ENCODE measurements at regions not wholly inside any gene's neighbourhood (a gene's known extent, or its start where the extent isn't known, plus 50 kb on each side); places are given as distances from the start of the nearest gene placed in this dataset.

- TF ChIP-seq POLR2A (IDR thresholded peaks at IDR 0.05) = no peak
- TF ChIP-seq, protein P1, sequence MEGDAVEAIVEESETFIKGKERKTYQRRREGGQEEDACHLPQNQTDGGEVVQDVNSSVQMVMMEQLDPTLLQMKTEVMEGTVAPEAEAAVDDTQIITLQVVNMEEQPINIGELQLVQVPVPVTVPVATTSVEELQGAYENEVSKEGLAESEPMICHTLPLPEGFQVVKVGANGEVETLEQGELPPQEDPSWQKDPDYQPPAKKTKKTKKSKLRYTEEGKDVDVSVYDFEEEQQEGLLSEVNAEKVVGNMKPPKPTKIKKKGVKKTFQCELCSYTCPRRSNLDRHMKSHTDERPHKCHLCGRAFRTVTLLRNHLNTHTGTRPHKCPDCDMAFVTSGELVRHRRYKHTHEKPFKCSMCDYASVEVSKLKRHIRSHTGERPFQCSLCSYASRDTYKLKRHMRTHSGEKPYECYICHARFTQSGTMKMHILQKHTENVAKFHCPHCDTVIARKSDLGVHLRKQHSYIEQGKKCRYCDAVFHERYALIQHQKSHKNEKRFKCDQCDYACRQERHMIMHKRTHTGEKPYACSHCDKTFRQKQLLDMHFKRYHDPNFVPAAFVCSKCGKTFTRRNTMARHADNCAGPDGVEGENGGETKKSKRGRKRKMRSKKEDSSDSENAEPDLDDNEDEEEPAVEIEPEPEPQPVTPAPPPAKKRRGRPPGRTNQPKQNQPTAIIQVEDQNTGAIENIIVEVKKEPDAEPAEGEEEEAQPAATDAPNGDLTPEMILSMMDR (IDR thresholded peaks at IDR 0.05) = no peak
Observed at GRCh38 chr12:74431801-74432200, 105.8 kb upstream of the ATXN7L3B start.

All from testis (tissue), 2 donors.